ENCODE measurements at regions not wholly inside any gene's neighbourhood (a gene's known extent, or its start where the extent isn't known, plus 50 kb on each side); places are given as distances from the start of the nearest gene placed in this dataset.

DNA sequence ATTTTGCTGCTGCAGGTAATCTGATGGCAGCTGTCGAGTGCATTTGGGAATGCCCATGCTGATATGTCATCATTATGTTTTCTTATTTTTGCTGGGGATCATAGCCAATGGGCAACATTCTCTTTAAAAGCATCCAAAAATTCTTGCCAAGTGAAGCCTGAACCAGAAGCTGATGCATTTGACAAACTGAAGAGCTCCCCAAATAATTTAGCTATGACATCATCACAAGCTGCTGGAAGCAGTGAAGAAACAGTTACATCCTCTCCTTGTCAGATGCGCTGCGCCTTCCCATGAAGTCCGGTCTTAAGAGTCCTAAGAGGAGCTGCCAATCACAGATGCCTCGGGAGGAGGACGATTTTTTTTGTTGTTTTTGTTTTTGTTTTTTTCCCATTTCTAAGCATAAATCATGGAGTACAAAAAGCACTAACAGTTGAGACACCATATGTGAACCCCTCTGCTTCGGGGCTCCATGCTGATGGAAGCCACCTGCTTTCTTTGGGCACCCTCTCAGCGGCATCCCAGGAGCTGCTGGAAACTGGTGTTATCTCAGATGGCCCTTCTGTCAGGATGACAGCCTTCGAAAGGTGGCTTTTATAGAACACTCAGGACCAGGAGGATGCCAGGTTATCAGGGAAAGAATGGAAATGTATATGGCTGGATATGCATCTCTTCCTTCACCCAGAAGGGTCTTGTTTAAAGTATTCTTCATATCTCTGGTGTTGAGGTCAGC, 56.1 kb upstream of the FOXQ1 start:
- Histone ChIP-seq H3K4me2 (ENCODE audit: low read length) (no peak overlapping the region), H2AFZ (ENCODE audit: low read depth, low read length, poor library complexity, severe bottlenecking) (no peak overlapping the region), H3K9ac (ENCODE audit: low read length) (no peak overlapping the region), H3K27ac (ENCODE audit: low read depth, low read length) (no peak overlapping the region), H3K4me3 (replicated peaks in 1 of 2; ENCODE audit: low read depth in 1 of 2, low read length in 2 of 2) (no peak overlapping the region), H3K27me3 (ENCODE audit: insufficient read depth, low read length) (no peaks in the 10 kb centered on the region), H3K4me1 (ENCODE audit: control insufficient read depth in 1 of 2, insufficient read depth in 2 of 2, low read length in 2 of 2) (no peaks in the 10 kb centered on the region), H3K9me2 (ENCODE audit: insufficient read depth) (no peaks in the 10 kb centered on the region), H3K36me3 (ENCODE audit: control insufficient read depth in 1 of 2, insufficient read depth in 2 of 2, low read length in 2 of 2) (no peaks in the 10 kb centered on the region), H3K9me3 (ENCODE audit: control insufficient read depth in 1 of 2, insufficient read depth in 1 of 2, low read depth in 1 of 2, low read length in 2 of 2) (no peaks in the 10 kb centered on the region), H4K20me1 (ENCODE audit: insufficient read depth) (no peaks in the 10 kb centered on the region), H3K79me2 (ENCODE audit: insufficient read depth, low read length) (no peaks in the 10 kb centered on the region)
- no TSS peak for BruUV-seq (replicated peaks)
- CTCF ChIA-PET = no interaction called here
- no peak for TF ChIP-seq EZH2 (IDR thresholded peaks at IDR 0.05)
- intact Hi-C loops (cut with micrococcal nuclease) = no loop called here
- no peak for ATAC-seq
- DNase-seq (ENCODE audit: low read depth, low spot score) = no peak
- RAD21 ChIA-PET (ENCODE audit: low non-redundant PET in 1 of 2, low total read pairs in 2 of 2, uncharacterized antibody in 2 of 2, unreplicated experiment in 2 of 2) = no interaction called here
- POLR2A ChIA-PET = no interaction called here

DNA sequence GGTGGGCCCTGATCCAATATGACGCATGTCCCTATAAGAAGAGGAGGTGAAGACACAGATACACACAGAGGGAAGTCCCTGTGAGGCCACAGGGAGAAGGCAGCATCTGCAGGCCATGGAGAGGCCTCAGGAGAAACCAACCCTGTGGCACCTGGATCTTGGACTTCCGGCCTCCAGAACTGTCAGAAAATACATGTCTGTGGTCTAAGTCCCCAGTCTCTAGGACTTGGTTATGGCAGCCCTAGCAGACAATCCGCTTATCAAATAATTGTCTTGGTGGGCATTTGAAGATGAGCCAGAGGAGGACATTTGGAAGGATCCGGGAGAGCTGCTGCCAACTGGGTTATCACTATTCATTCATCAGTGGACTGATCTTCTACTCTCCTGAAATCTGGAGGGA, 57.6 kb upstream of the FOXQ1 start:
- Histone ChIP-seq H3K9me3 (ENCODE audit: control insufficient read depth in 1 of 2, insufficient read depth in 1 of 2, low read depth in 1 of 2, low read length in 2 of 2) (no peaks in the 10 kb centered on the region), H4K20me1 (ENCODE audit: insufficient read depth) (no peaks in the 10 kb centered on the region), H3K27ac (ENCODE audit: low read depth, low read length) (no peak overlapping the region), H3K79me2 (ENCODE audit: insufficient read depth, low read length) (no peaks in the 10 kb centered on the region), H3K36me3 (ENCODE audit: control insufficient read depth in 1 of 2, insufficient read depth in 2 of 2, low read length in 2 of 2) (no peaks in the 10 kb centered on the region), H3K4me2 (ENCODE audit: low read length) (no peak overlapping the region), H2AFZ (ENCODE audit: low read depth, low read length, poor library complexity, severe bottlenecking) (no peak overlapping the region), H3K9me2 (ENCODE audit: insufficient read depth) (no peaks in the 10 kb centered on the region), H3K4me3 (replicated peaks in 1 of 2; ENCODE audit: low read depth in 1 of 2, low read length in 2 of 2) (no peak overlapping the region), H3K27me3 (ENCODE audit: insufficient read depth, low read length) (no peaks in the 10 kb centered on the region), H3K9ac (ENCODE audit: low read length) (no peak overlapping the region), H3K4me1 (ENCODE audit: control insufficient read depth in 1 of 2, insufficient read depth in 2 of 2, low read length in 2 of 2) (no peaks in the 10 kb centered on the region)
- ATAC-seq = no peak
- no TSS peak for BruUV-seq (replicated peaks)
- CTCF ChIA-PET = no interaction called here
- DNase-seq (ENCODE audit: low read depth, low spot score) = no peak
- RAD21 ChIA-PET (ENCODE audit: low non-redundant PET in 1 of 2, low total read pairs in 2 of 2, uncharacterized antibody in 2 of 2, unreplicated experiment in 2 of 2) = no interaction called here
- TF ChIP-seq EGR1 (IDR thresholded peaks at IDR 0.05; ENCODE audit: low read depth) = no peak
- POLR2A ChIA-PET = no interaction called here
- intact Hi-C loops (cut with micrococcal nuclease) = no loop called here

- intact Hi-C loops (cut with micrococcal nuclease) = no loop called here
- ChIA-PET RAD21 (ENCODE audit: low non-redundant PET in 1 of 2, low total read pairs in 2 of 2, uncharacterized antibody in 2 of 2, unreplicated experiment in 2 of 2) (no interaction called here), POLR2A (no interaction called here)
These were observed 58.1 kb upstream of the FOXQ1 start for GRCh38 chr6:1253816-1254215.

More at GRCh38 chr6:1253816-1254215, 58.1 kb upstream of the FOXQ1 start:
- Histone ChIP-seq H3K36me3 (ENCODE audit: control insufficient read depth in 1 of 2, insufficient read depth in 2 of 2, low read length in 2 of 2) (no peaks in the 10 kb centered on the region), H3K4me1 (ENCODE audit: control insufficient read depth in 1 of 2, insufficient read depth in 2 of 2, low read length in 2 of 2) (no peaks in the 10 kb centered on the region), H3K27ac (ENCODE audit: low read depth, low read length) (no peak overlapping the region), H3K9me3 (ENCODE audit: control insufficient read depth in 1 of 2, insufficient read depth in 1 of 2, low read depth in 1 of 2, low read length in 2 of 2) (no peaks in the 10 kb centered on the region), H3K9me2 (ENCODE audit: insufficient read depth) (no peaks in the 10 kb centered on the region), H3K4me3 (replicated peaks in 1 of 2; ENCODE audit: low read depth in 1 of 2, low read length in 2 of 2) (no peak overlapping the region), H3K9ac (ENCODE audit: low read length) (no peak overlapping the region), H3K79me2 (ENCODE audit: insufficient read depth, low read length) (no peaks in the 10 kb centered on the region), H4K20me1 (ENCODE audit: insufficient read depth) (no peaks in the 10 kb centered on the region), H3K27me3 (ENCODE audit: insufficient read depth, low read length) (no peaks in the 10 kb centered on the region), H2AFZ (ENCODE audit: low read depth, low read length, poor library complexity, severe bottlenecking) (no peak overlapping the region), H3K4me2 (ENCODE audit: low read length) (no peak overlapping the region)
- TF ChIP-seq ATF3 (IDR thresholded peaks at IDR 0.05) (no peak), ZFX (IDR thresholded peaks at IDR 0.05) (no peak), SRF (IDR thresholded peaks at IDR 0.05; ENCODE audit: low read depth) (no peak), POLR2AphosphoS5 (IDR thresholded peaks at IDR 0.05; ENCODE audit: low read depth, low read length) (no peak)
- TF ChIP-seq, protein P1, sequence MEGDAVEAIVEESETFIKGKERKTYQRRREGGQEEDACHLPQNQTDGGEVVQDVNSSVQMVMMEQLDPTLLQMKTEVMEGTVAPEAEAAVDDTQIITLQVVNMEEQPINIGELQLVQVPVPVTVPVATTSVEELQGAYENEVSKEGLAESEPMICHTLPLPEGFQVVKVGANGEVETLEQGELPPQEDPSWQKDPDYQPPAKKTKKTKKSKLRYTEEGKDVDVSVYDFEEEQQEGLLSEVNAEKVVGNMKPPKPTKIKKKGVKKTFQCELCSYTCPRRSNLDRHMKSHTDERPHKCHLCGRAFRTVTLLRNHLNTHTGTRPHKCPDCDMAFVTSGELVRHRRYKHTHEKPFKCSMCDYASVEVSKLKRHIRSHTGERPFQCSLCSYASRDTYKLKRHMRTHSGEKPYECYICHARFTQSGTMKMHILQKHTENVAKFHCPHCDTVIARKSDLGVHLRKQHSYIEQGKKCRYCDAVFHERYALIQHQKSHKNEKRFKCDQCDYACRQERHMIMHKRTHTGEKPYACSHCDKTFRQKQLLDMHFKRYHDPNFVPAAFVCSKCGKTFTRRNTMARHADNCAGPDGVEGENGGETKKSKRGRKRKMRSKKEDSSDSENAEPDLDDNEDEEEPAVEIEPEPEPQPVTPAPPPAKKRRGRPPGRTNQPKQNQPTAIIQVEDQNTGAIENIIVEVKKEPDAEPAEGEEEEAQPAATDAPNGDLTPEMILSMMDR (IDR thresholded peaks at IDR 0.05 in 2 of 3, conservative IDR thresholded peaks at IDR 0.05 in 1 of 3; ENCODE audit: borderline replicate concordance in 1 of 3, insufficient read depth in 1 of 3, low read depth in 2 of 3, low read length in 2 of 3) = no peak
- BruUV-seq (replicated peaks) = no TSS peak
- no peak for ATAC-seq
- CTCF ChIA-PET = no interaction called here
- DNase-seq (ENCODE audit: low read depth, low spot score) = no peak
